Body of pancreas (tissue), 4 donors: ENCODE measurements at regions not wholly inside any gene's neighbourhood (a gene's known extent, or its start where the extent isn't known, plus 50 kb on each side); places are given as distances from the start of the nearest gene placed in this dataset.

Experiments used
- ATAC-seq: fragments of 150-250 bp; one replicate; pipeline ENCODE4 v1.9.1; 2016
- DNase-seq, 4 donors: peaks; one replicate each; pipeline ENCODE4 v3.0.0-alpha.2; 2019
- H3K27ac ChIP-seq, 4 donors: fragments of 200-600 bp; sonication (generic); 1 replicate in 3 of 4; 2 replicates in 1 of 4; pipeline versions ENCODE4 v1.5.1 to v1.6.1; 2016 to 2019; ENCODE audit warnings: mild to moderate bottlenecking in 1 of 4, mixed read lengths in 1 of 4, moderate library complexity in 1 of 4
- H3K27me3 ChIP-seq, 2 donors: fragments of 200-600 bp; sonication (generic); one replicate each; pipeline ENCODE4 v1.6.0; 2016; ENCODE audit warnings: mild to moderate bottlenecking in 1 of 2
- H3K36me3 ChIP-seq, 2 donors: fragments of 200-600 bp; sonication (generic); replicated peaks in 1 of 2; 2 replicates each; pipeline ENCODE4 v1.5.1; 2016; ENCODE audit warnings: low read depth in 2 of 2; ENCODE audit not compliant: insufficient read depth in 1 of 2
- H3K4me1 ChIP-seq: fragments of 200-600 bp; sonication (generic); one replicate; pipeline ENCODE4 v1.6.0; 2016
- H3K4me3 ChIP-seq, 2 donors: fragments of 200-600 bp; sonication (generic); 1 replicate in 1 of 2; 2 replicates in 1 of 2; pipeline ENCODE4 v1.5.1; 2016 to 2019
- H3K9me3 ChIP-seq, 3 donors: fragments of 200-600 bp; sonication (generic); 1 replicate in 2 of 3; 2 replicates in 1 of 3; pipeline ENCODE4 v1.5.1; 2016
- CTCF ChIP-seq, 7 experiments: fragments of 450-650 bp in 4 of 7; fragments of 200-600 bp in 3 of 7; sonication (generic) in 3 of 7; IDR thresholded peaks; one replicate each; pipeline ENCODE4 v1.5.1; 2016 to 2019; ENCODE audit warnings: antibody characterized with exemption in 7 of 7
- POLR2A ChIP-seq, 3 donors: fragments of 450-650 bp; IDR thresholded peaks; one replicate each; pipeline ENCODE4 v1.6.1; 2016; ENCODE audit warnings: antibody characterized with exemption in 3 of 3, mild to moderate bottlenecking in 2 of 3
- WGBS, 2 donors: methylation state at CpG; one replicate each; pipeline ENCODE4 v1.1.5; 2017; 5-methylcytosine and 5-hydroxymethylcytosine counted together
- intact Hi-C: fragments of 100-400 bp; cut with DNase I; formaldehyde crosslinking; loops from one replicate; pipeline ENCODE4 v1.15.1; 2023

DNA sequence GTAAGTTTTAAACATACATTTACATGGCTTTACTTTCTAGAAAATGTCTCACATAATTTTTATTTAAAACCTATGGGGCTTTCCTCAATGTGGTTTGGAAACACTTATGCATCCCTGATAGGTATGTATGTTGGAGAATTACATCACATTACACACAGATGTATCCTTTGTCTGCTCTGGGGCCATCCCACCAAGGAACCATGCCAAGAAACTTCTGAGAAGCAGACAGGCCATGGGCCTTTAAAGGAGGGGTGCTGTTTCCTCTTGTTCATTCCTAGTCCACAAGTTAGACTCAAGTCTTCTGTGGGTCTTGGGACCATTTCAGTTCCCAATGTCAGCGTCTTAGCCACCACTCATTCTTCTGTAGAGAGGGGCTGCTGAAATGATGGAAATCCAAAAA is 162.0 kb upstream of the SETBP1 start:
- H3K9me3 ChIP-seq, result no peaks in the 10 kb centered on the region
- 77 to 87% methylated on average over 1 of the region's 1 CpG for WGBS, 2 donors
- no peaks in the 10 kb centered on the region for H3K27me3 ChIP-seq
- H3K36me3 ChIP-seq, result no peaks in the 10 kb centered on the region
- H3K4me3 ChIP-seq, result no peak overlapping the region
- H3K27ac ChIP-seq, result no peak overlapping the region
- intact Hi-C loops, result no loop called here
- TF ChIP-seq POLR2A (IDR thresholded peaks at IDR 0.05) (no peak), CTCF (IDR thresholded peaks at IDR 0.05) (no peak)
- ATAC-seq (no peak), DNase-seq (no peak)
- peaks cover 8% of the 10 kb centered on the region for H3K4me1 ChIP-seq

DNA sequence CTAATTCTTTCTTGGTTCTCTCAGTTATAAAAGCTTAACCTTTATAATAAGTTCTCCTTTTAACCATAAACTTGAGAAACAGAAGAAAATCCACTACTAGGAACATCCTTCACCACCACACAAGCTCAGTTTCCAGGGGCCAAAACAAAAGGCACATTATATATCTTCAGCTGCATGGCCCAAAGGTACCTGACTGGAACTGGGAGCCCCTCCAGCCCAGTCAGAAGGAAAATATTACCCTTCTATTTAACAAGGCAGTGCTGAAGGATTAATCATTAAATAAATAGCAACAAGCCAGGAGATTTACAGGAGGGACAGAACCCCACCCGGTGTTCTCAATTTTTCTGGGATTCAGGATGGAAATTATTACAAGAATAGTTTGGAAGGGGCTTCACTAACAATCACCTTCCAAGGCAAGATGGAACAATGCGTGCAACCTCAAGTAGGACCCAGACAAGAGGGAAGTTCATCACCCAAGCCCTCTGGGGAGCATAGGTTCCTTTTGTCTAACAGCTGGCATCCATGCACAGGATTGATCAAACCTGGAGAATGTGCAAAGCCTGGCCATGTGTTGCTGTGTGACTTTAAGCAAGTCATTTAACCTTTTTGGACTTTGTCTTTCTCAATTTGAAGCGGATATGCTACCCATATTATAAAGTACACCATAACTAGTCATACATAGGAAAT is 159.6 kb upstream of the SETBP1 start:
- intact Hi-C loops, result no loop called here
- H3K27me3 ChIP-seq, result no peaks in the 10 kb centered on the region
- H3K36me3 ChIP-seq, result no peaks in the 10 kb centered on the region
- H3K4me1 ChIP-seq, result peaks cover 8% of the 10 kb centered on the region
- TF ChIP-seq CTCF (IDR thresholded peaks at IDR 0.05) (no peak), POLR2A (IDR thresholded peaks at IDR 0.05) (no peak)
- DNase-seq (peak in 1 of 4 donors; percentile 9), ATAC-seq (no peak)
- H3K9me3 ChIP-seq, result no peaks in the 10 kb centered on the region
- no peak overlapping the region for H3K4me3 ChIP-seq
- peak overlapping the region in 1 of 4 donors; percentile 4 for H3K27ac ChIP-seq
- 60 to 62% methylated on average over 3 of the region's 3 CpGs for WGBS, 2 donors

DNA sequence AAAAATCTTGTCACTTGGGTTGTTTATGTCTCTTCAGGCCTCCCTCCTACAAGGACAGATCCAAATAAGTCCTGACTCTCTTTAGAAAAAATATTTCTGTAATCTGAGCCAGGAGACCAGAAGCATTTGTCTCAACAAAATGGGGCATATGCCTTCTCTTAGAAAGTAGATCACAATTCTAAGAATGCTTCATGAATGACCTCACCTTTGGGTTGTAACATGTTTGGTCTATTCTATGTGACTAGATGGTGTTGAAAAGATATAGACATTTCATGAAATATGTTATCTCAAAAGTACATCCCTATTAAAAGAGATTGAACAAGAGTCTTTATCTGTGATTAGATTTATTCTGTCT is 159.0 kb upstream of the SETBP1 start:
- Histone ChIP-seq H3K9me3 (no peaks in the 10 kb centered on the region), H3K27me3 (no peaks in the 10 kb centered on the region), H3K36me3 (no peaks in the 10 kb centered on the region), H3K27ac (peak overlapping the region in 1 of 4 donors; percentile 4), H3K4me1 (peaks cover 8% of the 10 kb centered on the region), H3K4me3 (no peak overlapping the region)
- DNase-seq (no peak), ATAC-seq (no peak)
- intact Hi-C loops, result no loop called here
- no peak for TF ChIP-seq POLR2A (IDR thresholded peaks at IDR 0.05)
- TF ChIP-seq CTCF (IDR thresholded peaks at IDR 0.05), result no peak

DNA sequence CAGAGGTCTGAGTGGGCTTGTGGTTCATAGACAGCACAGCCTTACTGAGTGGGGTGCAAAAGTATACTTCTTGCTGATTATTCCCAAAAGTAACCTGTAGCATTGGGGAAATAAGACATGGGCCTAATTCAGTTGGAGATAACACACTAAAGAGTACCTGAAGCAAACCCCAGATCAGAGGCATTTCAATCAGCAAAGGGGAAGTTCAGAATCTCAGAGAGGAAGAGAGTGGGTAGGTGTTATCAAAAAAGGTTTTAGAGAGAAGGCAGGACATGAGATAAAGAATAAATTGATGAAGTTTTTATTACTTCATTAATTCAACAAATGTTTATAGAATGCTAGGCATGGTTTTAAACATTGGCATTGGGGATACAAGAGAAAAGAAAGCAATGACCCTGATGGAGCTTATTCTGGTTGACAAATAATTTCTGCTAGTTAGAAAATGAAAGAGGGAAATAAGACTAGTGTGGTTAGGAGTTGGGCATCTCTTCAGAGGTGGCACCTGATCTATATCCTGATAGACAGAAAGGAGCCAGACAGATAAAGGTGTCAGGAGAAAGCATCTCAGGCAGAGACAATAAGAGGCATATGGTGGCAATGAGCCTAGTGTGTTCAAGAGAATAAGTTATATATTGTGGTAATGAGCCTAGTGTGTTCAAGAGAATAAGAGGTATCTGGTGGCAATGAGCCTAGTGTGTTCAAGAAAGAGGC is 153.8 kb upstream of the SETBP1 start:
- no peaks in the 10 kb centered on the region for H3K9me3 ChIP-seq
- ATAC-seq (no peak), DNase-seq (no peak)
- H3K27ac ChIP-seq, result no peak overlapping the region
- no peak overlapping the region for H3K4me3 ChIP-seq
- intact Hi-C loops, result no loop called here
- no peaks in the 10 kb centered on the region for H3K36me3 ChIP-seq
- H3K27me3 ChIP-seq, result no peaks in the 10 kb centered on the region
- TF ChIP-seq CTCF (IDR thresholded peaks at IDR 0.05) (no peak), POLR2A (IDR thresholded peaks at IDR 0.05) (no peak)
- no peaks in the 10 kb centered on the region for H3K4me1 ChIP-seq

DNA sequence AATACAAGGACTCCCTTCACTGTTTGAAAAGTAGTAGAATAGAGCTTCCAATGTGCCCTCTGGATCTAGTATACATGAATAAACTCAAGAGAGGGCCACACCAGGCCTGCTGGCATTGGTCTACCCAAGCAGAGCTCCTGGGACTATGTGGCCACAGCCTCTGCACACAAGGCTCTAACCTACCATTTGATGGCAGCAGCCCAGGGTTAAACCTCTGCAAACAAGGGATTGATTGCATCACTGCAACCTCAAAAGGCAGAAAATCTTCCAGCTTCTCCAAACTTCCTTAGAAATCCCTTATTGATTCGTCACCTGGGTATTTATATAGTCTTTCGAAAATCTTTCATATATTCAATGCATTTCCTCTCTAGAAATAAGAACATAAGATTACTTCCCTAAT is 147.6 kb upstream of the SETBP1 start:
- intact Hi-C loops, result no loop called here
- Histone ChIP-seq H3K4me1 (no peaks in the 10 kb centered on the region), H3K27me3 (no peaks in the 10 kb centered on the region), H3K36me3 (no peaks in the 10 kb centered on the region), H3K9me3 (no peaks in the 10 kb centered on the region), H3K4me3 (no peak overlapping the region), H3K27ac (no peak overlapping the region)
- no peak for ATAC-seq
- WGBS, 2 donors, result 86 to 95% methylated on average over 2 of the region's 2 CpGs
- TF ChIP-seq CTCF (IDR thresholded peaks at IDR 0.05) (no peak), POLR2A (IDR thresholded peaks at IDR 0.05) (no peak)
- DNase-seq, result no peak
